CD4-positive, CD25-positive, alpha-beta regulatory T cell (primary cell): ENCODE measurements at regions not wholly inside any gene's neighbourhood (a gene's known extent, or its start where the extent isn't known, plus 50 kb on each side); places are given as distances from the start of the nearest gene placed in this dataset.

Experiments used
- ATAC-seq, 2 donors: fragments of 150-1000 bp; cut with Tn5 transposase; one replicate each; pipeline ENCODE4 v1.10.0; 2021; ENCODE audit warnings: low read depth in 2 of 2, moderate number of reproducible peaks in 2 of 2, moderate library complexity in 1 of 2
- DNase-seq, 3 donors: peaks; one replicate each; pipeline versions ENCODE4 v3.0.0 to v3.0.0-alpha.2; 2012 to 2022; ENCODE audit warnings: mixed read lengths in 1 of 3
- H3K27ac ChIP-seq: one replicate; pipeline ENCODE4 v1.7.0; 2013; ENCODE audit warnings: mild to moderate bottlenecking, low read length; ENCODE audit not compliant: insufficient read depth, poor library complexity, severe bottlenecking
- H3K27me3 ChIP-seq: one replicate; pipeline ENCODE4 v1.7.0; 2013; ENCODE audit warnings: low read length; ENCODE audit not compliant: control insufficient read depth, insufficient read depth
- H3K36me3 ChIP-seq: one replicate; pipeline ENCODE4 v1.7.0; 2013; ENCODE audit warnings: mild to moderate bottlenecking, low read length, moderate library complexity; ENCODE audit not compliant: control insufficient read depth, insufficient read depth
- H3K4me1 ChIP-seq: 2 replicates; pipeline ENCODE4 v1.7.0; 2013; ENCODE audit warnings: mild to moderate bottlenecking, low read length; ENCODE audit not compliant: insufficient read depth, control insufficient read depth, poor library complexity, severe bottlenecking
- H3K4me3 ChIP-seq: one replicate; pipeline ENCODE4 v1.7.0; 2013; ENCODE audit warnings: low read depth, mild to moderate bottlenecking, low read length, moderate library complexity
- H3K9me3 ChIP-seq, 2 experiments: 1 replicate in 1 of 2; 2 replicates in 1 of 2; pipeline ENCODE4 v1.7.0; 2013; ENCODE audit warnings: low read length in 2 of 2, mild to moderate bottlenecking in 1 of 2, moderate library complexity in 1 of 2; ENCODE audit not compliant: control insufficient read depth in 2 of 2
- H3K27ac Mint-ChIP-seq, 3 donors: one replicate each; pipeline ENCODE4 v1.8.0; 2020 to 2022; ENCODE audit warnings: mild to moderate bottlenecking in 3 of 3, mixed read lengths in 3 of 3, moderate library complexity in 2 of 3
- H3K27me3 Mint-ChIP-seq: one replicate; pipeline ENCODE4 v1.8.0; 2022; ENCODE audit warnings: mild to moderate bottlenecking, mixed read lengths
- H3K36me3 Mint-ChIP-seq: one replicate; pipeline ENCODE4 v1.8.0; 2020; ENCODE audit warnings: mixed read lengths
- H3K4me1 Mint-ChIP-seq, 4 donors: one replicate each; pipeline ENCODE4 v1.8.0; 2020 to 2022; ENCODE audit warnings: mixed read lengths in 4 of 4, mild to moderate bottlenecking in 1 of 4
- H3K4me3 Mint-ChIP-seq, 4 donors: one replicate each; pipeline ENCODE4 v1.8.0; 2020 to 2022; ENCODE audit warnings: mild to moderate bottlenecking in 4 of 4, mixed read lengths in 4 of 4, moderate library complexity in 3 of 4
- H3K9me3 Mint-ChIP-seq, 7 donors: one replicate each; pipeline ENCODE4 v1.8.0; 2020 to 2022; ENCODE audit warnings: mixed read lengths in 7 of 7, mild to moderate bottlenecking in 3 of 7, moderate library complexity in 2 of 7

- Histone ChIP-seq H3K27me3 (no peaks in the 10 kb centered on the region), H3K4me3 (no peak overlapping the region), H3K27ac (no peak overlapping the region), H3K4me1 (no peaks in the 10 kb centered on the region), H3K9me3 (no peaks in the 10 kb centered on the region), H3K36me3 (no peaks in the 10 kb centered on the region)
- Mint-ChIP-seq H3K36me3 (no peaks in the 10 kb centered on the region), H3K4me1 (peaks cover 0 to 2% (median 0%) of the 10 kb centered on the region in 4 donors), H3K4me3 (peak overlapping the region in 1 of 4 donors; percentile 18), H3K27me3 (no peaks in the 10 kb centered on the region), H3K27ac (no peak overlapping the region), H3K9me3 (peaks cover 0 to 2% (median 0%) of the 10 kb centered on the region in 7 donors)
- ATAC-seq, result no peak
- DNase-seq, result no peak
Measured at GRCh38 chr13:112186091-112186490, 119.1 kb downstream of the SOX1 start.

- Mint-ChIP-seq H3K9me3 (peaks cover 0 to 4% (median 0%) of the 10 kb centered on the region in 7 donors), H3K36me3 (no peaks in the 10 kb centered on the region), H3K27ac (no peak overlapping the region), H3K4me3 (no peak overlapping the region), H3K27me3 (no peaks in the 10 kb centered on the region), H3K4me1 (peaks cover 0 to 2% (median 0%) of the 10 kb centered on the region in 4 donors)
- no peak overlapping the region for H3K27ac ChIP-seq
- ATAC-seq (no peak), DNase-seq (no peak)
- H3K4me1 ChIP-seq, result no peaks in the 10 kb centered on the region
- no peaks in the 10 kb centered on the region for H3K9me3 ChIP-seq
- no peaks in the 10 kb centered on the region for H3K27me3 ChIP-seq
- no peak overlapping the region for H3K4me3 ChIP-seq
- no peaks in the 10 kb centered on the region for H3K36me3 ChIP-seq
Measured at GRCh38 chr13:112187527-112188297, 120.8 kb downstream of the SOX1 start.

- ATAC-seq (no peak), DNase-seq (no peak)
- no peak overlapping the region for H3K4me3 ChIP-seq
- no peaks in the 10 kb centered on the region for H3K9me3 ChIP-seq
- H3K27me3 ChIP-seq, result no peaks in the 10 kb centered on the region
- H3K27ac ChIP-seq, result no peak overlapping the region
- no peaks in the 10 kb centered on the region for H3K36me3 ChIP-seq
- no peak overlapping the region for H3K27ac Mint-ChIP-seq
- no peak overlapping the region for H3K4me3 Mint-ChIP-seq
- peaks cover 0 to 2% (median 0%) of the 10 kb centered on the region in 4 donors for H3K4me1 Mint-ChIP-seq
- no peaks in the 10 kb centered on the region for H3K4me1 ChIP-seq
- peaks cover 0 to 4% (median 0%) of the 10 kb centered on the region in 7 donors for H3K9me3 Mint-ChIP-seq
- H3K27me3 Mint-ChIP-seq, result no peaks in the 10 kb centered on the region
- no peaks in the 10 kb centered on the region for H3K36me3 Mint-ChIP-seq
Measured at GRCh38 chr13:112188298-112188610, 121.3 kb downstream of the SOX1 start.

- H3K27me3 ChIP-seq, result no peaks in the 10 kb centered on the region
- H3K27me3 Mint-ChIP-seq, result no peaks in the 10 kb centered on the region
- H3K36me3 ChIP-seq, result no peaks in the 10 kb centered on the region
- DNase-seq, result no peak
- no peaks in the 10 kb centered on the region for H3K36me3 Mint-ChIP-seq
- peaks cover 0 to 5% (median 0%) of the 10 kb centered on the region in 7 donors for H3K9me3 Mint-ChIP-seq
- no peak overlapping the region for H3K4me3 ChIP-seq
- no peak overlapping the region for H3K27ac ChIP-seq
- no peaks in the 10 kb centered on the region for H3K4me1 Mint-ChIP-seq
- no peaks in the 10 kb centered on the region for H3K9me3 ChIP-seq
- H3K27ac Mint-ChIP-seq, result no peak overlapping the region
- no peak overlapping the region for H3K4me3 Mint-ChIP-seq
- H3K4me1 ChIP-seq, result no peaks in the 10 kb centered on the region
- ATAC-seq, result no peak
Measured at GRCh38 chr13:112193463-112194166, 126.7 kb downstream of the SOX1 start.

GRCh38 chr13:112194167-112194530 is 127.2 kb downstream of the SOX1 start:
- ATAC-seq, result no peak
- H3K27me3 Mint-ChIP-seq, result no peaks in the 10 kb centered on the region

GRCh38 chr13:112194579-112194978 is 127.6 kb downstream of the SOX1 start:
- Histone ChIP-seq H3K9me3 (no peaks in the 10 kb centered on the region), H3K27me3 (no peaks in the 10 kb centered on the region), H3K27ac (no peak overlapping the region), H3K4me1 (no peaks in the 10 kb centered on the region), H3K36me3 (no peaks in the 10 kb centered on the region), H3K4me3 (no peak overlapping the region)
- Mint-ChIP-seq H3K27ac (no peak overlapping the region), H3K9me3 (peaks cover 0 to 5% (median 0%) of the 10 kb centered on the region in 7 donors), H3K4me3 (no peak overlapping the region), H3K36me3 (no peaks in the 10 kb centered on the region), H3K4me1 (no peaks in the 10 kb centered on the region), H3K27me3 (no peaks in the 10 kb centered on the region)
- no peak for DNase-seq
- ATAC-seq, result no peak

More at GRCh38 chr13:112194167-112194530, 127.2 kb downstream of the SOX1 start:
- no peak for DNase-seq
- no peaks in the 10 kb centered on the region for H3K4me1 ChIP-seq
- Mint-ChIP-seq H3K9me3 (peaks cover 0 to 5% (median 0%) of the 10 kb centered on the region in 7 donors), H3K4me1 (no peaks in the 10 kb centered on the region), H3K36me3 (no peaks in the 10 kb centered on the region), H3K27ac (no peak overlapping the region), H3K4me3 (no peak overlapping the region)
- H3K9me3 ChIP-seq, result no peaks in the 10 kb centered on the region
- no peak overlapping the region for H3K4me3 ChIP-seq
- no peak overlapping the region for H3K27ac ChIP-seq
- H3K36me3 ChIP-seq, result no peaks in the 10 kb centered on the region
- no peaks in the 10 kb centered on the region for H3K27me3 ChIP-seq

GRCh38 chr13:112198396-112199010 is 131.6 kb downstream of the SOX1 start:
- no peak overlapping the region for H3K27ac ChIP-seq
- H3K9me3 ChIP-seq, result no peaks in the 10 kb centered on the region
- H3K36me3 ChIP-seq, result no peaks in the 10 kb centered on the region
- no peaks in the 10 kb centered on the region for H3K4me1 ChIP-seq
- ATAC-seq, result no peak
- H3K4me1 Mint-ChIP-seq, result no peaks in the 10 kb centered on the region
- no peak overlapping the region for H3K4me3 ChIP-seq
- H3K9me3 Mint-ChIP-seq, result peaks cover 0 to 5% (median 0%) of the 10 kb centered on the region in 7 donors
- no peak for DNase-seq
- no peaks in the 10 kb centered on the region for H3K27me3 Mint-ChIP-seq
- no peak overlapping the region for H3K27ac Mint-ChIP-seq
- no peaks in the 10 kb centered on the region for H3K36me3 Mint-ChIP-seq
- H3K4me3 Mint-ChIP-seq, result no peak overlapping the region
- no peaks in the 10 kb centered on the region for H3K27me3 ChIP-seq
